K562 (cell line): ENCODE measurements at regions not wholly inside any gene's neighbourhood (a gene's known extent, or its start where the extent isn't known, plus 50 kb on each side); places are given as distances from the start of the nearest gene placed in this dataset.

ENCODE experiments used
- ATAC-seq: fragments of 200-7000 bp; cut with Tn5 transposase; 3 replicates; pipeline ENCODE4 v1.9.1; 2020; ENCODE audit warnings: moderate library complexity
- BruUV-seq: library from RNA; stranded (reverse); fragments of 400-500 nt; replicated peaks from 2 replicates; lab custom pipeline; 2021; lab: Mats Ljungman, UMichigan
- CTCF ChIA-PET: fragments of 300-600 bp; formaldehyde crosslinking; extraction: SDS; loops from one replicate; lab custom pipeline; 2021; ENCODE audit warnings: low intra/inter-chr PET ratio; lab: Yijun Ruan, JAX
- POLR2A ChIA-PET: fragments of 300-600, 350-650 bp; sonication (Branson Sonifier 250); formaldehyde crosslinking; extraction: SDS; loops from one replicate; lab custom pipeline; 2021; ENCODE audit warnings: antibody characterized with exemption, inconsistent platforms; lab: Yijun Ruan, JAX
- DNase-seq, 4 experiments: peaks; one replicate each; pipeline versions ENCODE4 v3.0.0 to v3.0.0-alpha.2; 2011 to 2018; ENCODE audit warnings: low spot score in 3 of 4, mixed read lengths in 3 of 4; ENCODE audit errors: extremely low read depth in 1 of 4
- FAIRE-seq: peaks from 2 replicates; lab custom pipeline; 2011; peaks lifted over from hg19 to GRCh38; lab: Jason Lieb, UNC
- H2AFZ ChIP-seq: 2 replicates; pipeline ENCODE4 v1.6.0; 2011; ENCODE audit warnings: low read depth, low read length, control low read depth, inconsistent platforms
- H3K27ac ChIP-seq: fragments of 200-600 bp; 3 replicates; pipeline ENCODE4 v1.8.0; 2011; ENCODE audit warnings: low read depth, mild to moderate bottlenecking, control low read depth, inconsistent platforms, low read length, moderate library complexity, mixed read lengths; ENCODE audit errors: extremely low read depth
- H3K27me3 ChIP-seq, 2 experiments: fragments of 300-600 bp in 1 of 2; 2 replicates in 1 of 2; 3 replicates in 1 of 2; pipeline versions ENCODE4 v1.6.0 to v1.8.0; 2011; ENCODE audit warnings: inconsistent platforms in 2 of 2, low read length in 2 of 2, mild to moderate bottlenecking in 1 of 2, mixed read lengths in 1 of 2, moderate library complexity in 1 of 2; ENCODE audit not compliant: control insufficient read depth in 2 of 2, insufficient read depth in 2 of 2
- H3K36me3 ChIP-seq: fragments of 300-600 bp; 3 replicates; pipeline ENCODE4 v1.8.0; 2011; ENCODE audit warnings: mild to moderate bottlenecking, low read length, inconsistent platforms; ENCODE audit not compliant: control insufficient read depth, insufficient read depth
- H3K4me1 ChIP-seq, 2 experiments: fragments of 200-600 bp in 1 of 2; replicated peaks in 1 of 2; 2 replicates in 1 of 2; 3 replicates in 1 of 2; pipeline versions ENCODE4 v1.5.1 to v1.8.0; 2011; ENCODE audit warnings: inconsistent platforms in 2 of 2, low read length in 2 of 2, mild to moderate bottlenecking in 1 of 2, mixed read lengths in 1 of 2, moderate library complexity in 1 of 2; ENCODE audit not compliant: control insufficient read depth in 2 of 2, insufficient read depth in 2 of 2
- H3K4me2 ChIP-seq: 2 replicates; pipeline ENCODE4 v1.6.1; 2011; ENCODE audit warnings: low read length, control low read depth, inconsistent platforms, mixed read lengths; ENCODE audit not compliant: insufficient read depth
- H3K4me3 ChIP-seq: fragments of 200-600 bp; sonication (generic), shearing (Covaris generic); 2 replicates; pipeline ENCODE4 v1.5.1; 2016; ENCODE audit warnings: control low read depth, inconsistent platforms
- H3K79me2 ChIP-seq: fragments of 200-600 bp; 3 replicates; pipeline ENCODE4 v1.8.0; 2011; ENCODE audit warnings: low read length, inconsistent platforms; ENCODE audit not compliant: control insufficient read depth, insufficient read depth
- H3K9ac ChIP-seq, 2 experiments: 2 replicates each; pipeline versions ENCODE4 v1.6.0 to v1.6.1; 2011; ENCODE audit warnings: low read depth in 2 of 2, low read length in 2 of 2, control low read depth in 1 of 2, inconsistent platforms in 1 of 2, mild to moderate bottlenecking in 1 of 2, mixed read lengths in 1 of 2; ENCODE audit not compliant: insufficient read depth in 1 of 2
- H3K9me1 ChIP-seq: one replicate; pipeline ENCODE4 v1.6.0; 2011; ENCODE audit warnings: inconsistent platforms, mild to moderate bottlenecking, low read length, moderate library complexity; ENCODE audit not compliant: control insufficient read depth, insufficient read depth
- H3K9me3 ChIP-seq: replicated peaks from 2 replicates; pipeline ENCODE4 v1.5.1; 2011; ENCODE audit warnings: low read depth, low read length, inconsistent platforms; ENCODE audit not compliant: control insufficient read depth, insufficient read depth
- H4K20me1 ChIP-seq: replicated peaks from 2 replicates; pipeline ENCODE4 v1.6.1; 2011; ENCODE audit warnings: low read length, inconsistent platforms, mixed read lengths; ENCODE audit not compliant: control insufficient read depth, insufficient read depth
- DPF2 ChIP-seq: fragments of 450-650 bp; IDR thresholded peaks from 2 replicates; pipeline ENCODE4 v1.6.1; 2016
- ESRRB ChIP-seq: fragments of 250-450 bp; sonication (Bioruptor Pico); IDR thresholded peaks from 2 replicates; pipeline ENCODE4 v1.5.0; 2020; ENCODE audit warnings: mild to moderate bottlenecking, moderate library complexity, borderline replicate concordance
- GATAD2B ChIP-seq: fragments of 450-650 bp; IDR thresholded peaks from 2 replicates; pipeline ENCODE4 v1.6.1; 2017; ENCODE audit warnings: mild to moderate bottlenecking, borderline replicate concordance
- NCOR1 ChIP-seq: fragments of 450-650 bp; IDR thresholded peaks from 2 replicates; pipeline ENCODE4 v1.6.1; 2016; ENCODE audit warnings: mild to moderate bottlenecking, moderate library complexity
- NUFIP1 ChIP-seq: fragments of 450-650 bp; IDR thresholded peaks from 2 replicates; pipeline ENCODE4 v1.6.1; 2018; ENCODE audit not compliant: partially characterized antibody
- SMAD2 ChIP-seq: fragments of 150-350 bp; IDR thresholded peaks from 2 replicates; pipeline ENCODE4 v1.6.1; 2014; ENCODE audit warnings: low read depth, mild to moderate bottlenecking, low read length
- SMARCE1 ChIP-seq: fragments of 450-650 bp; IDR thresholded peaks from 2 replicates; pipeline ENCODE4 v1.7.1; 2016; ENCODE audit warnings: mild to moderate bottlenecking
- TFAM ChIP-seq: fragments of 250-450 bp; sonication (Bioruptor Pico); conservative IDR thresholded peaks from 2 replicates; pipeline ENCODE4 v1.5.0; 2021; ENCODE audit warnings: mild to moderate bottlenecking, moderate library complexity
- ZNF282 ChIP-seq: sonication (generic); formaldehyde crosslinking; IDR thresholded peaks from 2 replicates; pipeline ENCODE4 v1.8.1; 2023; ENCODE audit warnings: missing genetic modification reagents
- ZNF384 ChIP-seq: IDR thresholded peaks from 2 replicates; pipeline ENCODE4 v1.6.1; 2012; ENCODE audit warnings: low read depth, low read length, improper control_type of control experiment
- ZNF444 ChIP-seq: fragments of 250-450 bp; sonication (Bioruptor Pico); IDR thresholded peaks from 2 replicates; pipeline ENCODE4 v1.4.0; 2020; ENCODE audit warnings: mild to moderate bottlenecking, moderate library complexity
- ZNF668 ChIP-seq: fragments of 250-450 bp; sonication (Bioruptor Pico); IDR thresholded peaks from 2 replicates; pipeline ENCODE4 v1.8.0; 2022; ENCODE audit warnings: mild to moderate bottlenecking, inconsistent platforms
- ZNF696 ChIP-seq: fragments of 250-450 bp; sonication (Bioruptor Pico); conservative IDR thresholded peaks from 2 replicates; pipeline ENCODE4 v1.4.0; 2020; ENCODE audit warnings: mild to moderate bottlenecking, moderate library complexity
- WGBS: fragments of 100-300 bp; shearing (Covaris generic); methylation state at CpG from one replicate; pipeline ENCODE4 v1.1.6; 2016; ENCODE audit warnings: low coverage, mixed read lengths; ENCODE audit not compliant: insufficient coverage; ENCODE audit errors: missing lambda C conversion rate; 5-methylcytosine and 5-hydroxymethylcytosine counted together
- in situ Hi-C: fragments of 300-500 bp; cut with MboI; formaldehyde crosslinking; loops from 4 replicates; pipeline ENCODE4 v1.15.0; 2018; ENCODE audit warnings: inconsistent platforms, mixed read lengths
- intact Hi-C: fragments of 100-400 bp; cut with micrococcal nuclease; formaldehyde crosslinking; loops from 2 replicates; pipeline ENCODE4 v1.14.2; 2022
- TF ChIP-seq, protein P1 (sequence below): fragments of 250-450 bp; sonication (Bioruptor Pico); IDR thresholded peaks from 2 replicates; pipeline ENCODE4 v1.8.0; 2021; ENCODE audit warnings: moderate library complexity, mild to moderate bottlenecking, inconsistent platforms
- TF ChIP-seq, protein P2 (sequence below): fragments of 250-450 bp; sonication (Bioruptor Pico); IDR thresholded peaks from 2 replicates; pipeline ENCODE4 v1.4.0; 2020; ENCODE audit warnings: mild to moderate bottlenecking, moderate library complexity

DNA sequence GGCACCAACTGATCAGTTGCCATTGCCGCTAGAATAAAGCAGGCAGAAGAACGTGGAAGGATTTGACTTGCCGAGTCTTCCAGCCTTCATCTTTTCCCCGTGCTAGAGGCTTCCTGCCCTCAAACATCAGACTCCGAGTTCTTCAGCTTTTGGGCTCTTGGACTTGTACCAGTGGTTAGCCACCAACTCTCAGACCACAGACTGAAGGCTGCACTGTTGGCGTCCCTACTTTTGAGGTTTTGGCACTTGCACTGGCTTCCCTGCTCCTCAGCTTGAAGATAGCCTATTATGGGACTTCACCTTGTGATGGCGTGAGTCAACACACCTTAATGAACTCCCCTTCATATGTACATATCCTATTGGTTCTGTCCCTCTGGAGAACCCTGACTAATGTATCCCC, 57.3 kb upstream of the KCND2 start:
- Histone ChIP-seq H3K27me3 (no peaks in the 10 kb centered on the region), H3K4me2 (no peak overlapping the region), H3K9ac (no peak overlapping the region), H3K9me3 (no peaks in the 10 kb centered on the region), H3K4me3 (no peak overlapping the region), H3K79me2 (no peaks in the 10 kb centered on the region), H3K36me3 (no peaks in the 10 kb centered on the region), H3K9me1 (no peaks in the 10 kb centered on the region), H2AFZ (no peak overlapping the region), H3K27ac (no peak overlapping the region), H4K20me1 (no peaks in the 10 kb centered on the region), H3K4me1 (no peaks in the 10 kb centered on the region)
- no TSS peak for BruUV-seq
- POLR2A ChIA-PET = no interaction called here
- WGBS = 2% methylated on average over 7 of the region's 7 CpGs
- CTCF ChIA-PET = no interaction called here
- ATAC-seq = no peak
- DNase-seq = no peak
- no peak for TF ChIP-seq ZNF282
- TF ChIP-seq, protein P1, sequence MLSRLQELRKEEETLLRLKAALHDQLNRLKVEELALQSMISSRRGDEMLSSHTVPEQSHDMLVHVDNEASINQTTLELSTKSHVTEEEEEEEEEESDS (CRISPR knock-in tag) = no peak
- TF ChIP-seq ZNF668 (CRISPR knock-in tag) = no peak
- no peak for TF ChIP-seq ESRRB (CRISPR knock-in tag)
- TF ChIP-seq GATAD2B = no peak
- no peak for TF ChIP-seq SMAD2
- no peak for FAIRE-seq
- in situ Hi-C loops (no loop called here), intact Hi-C loops (no loop called here)

DNA sequence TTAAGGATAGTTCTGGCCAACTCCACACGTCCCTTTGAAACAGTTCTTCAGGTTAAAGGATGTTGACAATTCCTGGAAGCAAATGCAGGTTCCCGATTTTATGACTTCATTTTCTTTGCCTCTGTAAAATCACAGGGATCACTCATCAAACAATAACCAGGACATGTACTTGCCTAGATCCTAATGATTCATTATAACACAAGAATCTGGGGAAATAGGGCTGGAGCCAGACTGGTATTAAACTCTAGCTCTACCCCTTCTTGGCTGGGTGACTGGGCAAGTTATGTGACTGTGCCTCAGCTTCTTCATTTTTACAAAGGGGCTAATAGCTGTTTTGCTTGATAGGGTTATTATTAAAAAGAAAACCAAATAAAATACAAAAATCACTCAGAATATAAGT, 56.0 kb upstream of the KCND2 start:
- H3K9me1 ChIP-seq = no peaks in the 10 kb centered on the region
- DNase-seq (no peak), ATAC-seq (no peak), FAIRE-seq (no peak)
- no peak overlapping the region for H3K4me2 ChIP-seq
- POLR2A ChIA-PET = no interaction called here
- no peaks in the 10 kb centered on the region for H3K9me3 ChIP-seq
- 2% methylated on average over 2 of the region's 2 CpGs for WGBS
- H3K4me1 ChIP-seq = no peaks in the 10 kb centered on the region
- intact Hi-C loops = no loop called here
- H2AFZ ChIP-seq = no peak overlapping the region
- in situ Hi-C loops = no loop called here
- CTCF ChIA-PET = no interaction called here
- BruUV-seq = no TSS peak
- no peaks in the 10 kb centered on the region for H3K79me2 ChIP-seq
- H4K20me1 ChIP-seq = no peaks in the 10 kb centered on the region
- no peaks in the 10 kb centered on the region for H3K36me3 ChIP-seq
- no peak overlapping the region for H3K4me3 ChIP-seq
- H3K27ac ChIP-seq = no peak overlapping the region
- no peaks in the 10 kb centered on the region for H3K27me3 ChIP-seq
- H3K9ac ChIP-seq = no peak overlapping the region
- TF ChIP-seq NCOR1 (no peak), ZNF444 (CRISPR knock-in tag) (no peak), ZNF384 (no peak), NUFIP1 (no peak), DPF2 (no peak), ZNF696 (CRISPR knock-in tag) (no peak), TFAM (CRISPR knock-in tag) (no peak), SMARCE1 (no peak)
- TF ChIP-seq, protein P2, sequence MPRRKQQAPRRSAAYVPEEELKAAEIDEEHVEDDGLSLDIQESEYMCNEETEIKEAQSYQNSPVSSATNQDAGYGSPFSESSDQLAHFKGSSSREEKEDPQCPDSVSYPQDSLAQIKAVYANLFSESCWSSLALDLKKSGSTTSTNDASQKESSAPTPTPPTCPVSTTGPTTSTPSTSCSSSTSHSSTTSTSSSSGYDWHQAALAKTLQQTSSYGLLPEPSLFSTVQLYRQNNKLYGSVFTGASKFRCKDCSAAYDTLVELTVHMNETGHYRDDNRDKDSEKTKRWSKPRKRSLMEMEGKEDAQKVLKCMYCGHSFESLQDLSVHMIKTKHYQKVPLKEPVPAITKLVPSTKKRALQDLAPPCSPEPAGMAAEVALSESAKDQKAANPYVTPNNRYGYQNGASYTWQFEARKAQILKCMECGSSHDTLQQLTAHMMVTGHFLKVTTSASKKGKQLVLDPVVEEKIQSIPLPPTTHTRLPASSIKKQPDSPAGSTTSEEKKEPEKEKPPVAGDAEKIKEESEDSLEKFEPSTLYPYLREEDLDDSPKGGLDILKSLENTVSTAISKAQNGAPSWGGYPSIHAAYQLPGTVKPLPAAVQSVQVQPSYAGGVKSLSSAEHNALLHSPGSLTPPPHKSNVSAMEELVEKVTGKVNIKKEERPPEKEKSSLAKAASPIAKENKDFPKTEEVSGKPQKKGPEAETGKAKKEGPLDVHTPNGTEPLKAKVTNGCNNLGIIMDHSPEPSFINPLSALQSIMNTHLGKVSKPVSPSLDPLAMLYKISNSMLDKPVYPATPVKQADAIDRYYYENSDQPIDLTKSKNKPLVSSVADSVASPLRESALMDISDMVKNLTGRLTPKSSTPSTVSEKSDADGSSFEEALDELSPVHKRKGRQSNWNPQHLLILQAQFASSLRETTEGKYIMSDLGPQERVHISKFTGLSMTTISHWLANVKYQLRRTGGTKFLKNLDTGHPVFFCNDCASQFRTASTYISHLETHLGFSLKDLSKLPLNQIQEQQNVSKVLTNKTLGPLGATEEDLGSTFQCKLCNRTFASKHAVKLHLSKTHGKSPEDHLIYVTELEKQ (CRISPR knock-in tag) = no peak
